Testis (tissue), 2 donors: ENCODE measurements at regions not wholly inside any gene's neighbourhood (a gene's known extent, or its start where the extent isn't known, plus 50 kb on each side); places are given as distances from the start of the nearest gene placed in this dataset.

Source experiments
- DNase-seq: peaks from one replicate; pipeline ENCODE4 v3.0.0-alpha.2; 2019
- H3K27ac ChIP-seq, 2 donors: fragments of 200-600 bp; sonication (generic); one replicate each; pipeline ENCODE4 v1.5.1; 2019
- H3K27me3 ChIP-seq: fragments of 200-600 bp; sonication (generic); one replicate; pipeline ENCODE4 v1.5.1; 2019
- H3K36me3 ChIP-seq: fragments of 200-600 bp; sonication (generic); one replicate; pipeline ENCODE4 v1.5.1; 2017; ENCODE audit warnings: low read depth; ENCODE audit errors: missing control alignments
- H3K4me1 ChIP-seq: fragments of 200-600 bp; sonication (generic); one replicate; pipeline ENCODE4 v1.5.1; 2019
- H3K4me3 ChIP-seq, 2 donors: fragments of 200-600 bp; sonication (generic); one replicate each; pipeline ENCODE4 v1.5.1; 2017 to 2019
- H3K9me3 ChIP-seq: fragments of 200-600 bp; sonication (generic); one replicate; pipeline ENCODE4 v1.5.1; 2017
- CTCF ChIP-seq, 3 experiments: fragments of 450-650 bp in 2 of 3; fragments of 200-600 bp in 1 of 3; sonication (generic) in 1 of 3; IDR thresholded peaks; one replicate each; pipeline ENCODE4 v1.5.1; 2016 to 2019; ENCODE audit warnings: antibody characterized with exemption in 3 of 3, mild to moderate bottlenecking in 2 of 3, moderate library complexity in 1 of 3
- POLR2A ChIP-seq: fragments of 450-650 bp; IDR thresholded peaks from one replicate; pipeline ENCODE4 v1.6.1; 2017; ENCODE audit warnings: antibody characterized with exemption, mild to moderate bottlenecking, moderate library complexity
- WGBS, 2 donors: methylation state at CpG; one replicate each; pipeline ENCODE4 v1.1.5; 2018; 5-methylcytosine and 5-hydroxymethylcytosine counted together
- intact Hi-C: fragments of 100-400 bp; cut with DNase I; formaldehyde crosslinking; loops from one replicate; pipeline ENCODE4 v1.15.1; 2023; ENCODE audit warnings: low total_unique reads

DNA sequence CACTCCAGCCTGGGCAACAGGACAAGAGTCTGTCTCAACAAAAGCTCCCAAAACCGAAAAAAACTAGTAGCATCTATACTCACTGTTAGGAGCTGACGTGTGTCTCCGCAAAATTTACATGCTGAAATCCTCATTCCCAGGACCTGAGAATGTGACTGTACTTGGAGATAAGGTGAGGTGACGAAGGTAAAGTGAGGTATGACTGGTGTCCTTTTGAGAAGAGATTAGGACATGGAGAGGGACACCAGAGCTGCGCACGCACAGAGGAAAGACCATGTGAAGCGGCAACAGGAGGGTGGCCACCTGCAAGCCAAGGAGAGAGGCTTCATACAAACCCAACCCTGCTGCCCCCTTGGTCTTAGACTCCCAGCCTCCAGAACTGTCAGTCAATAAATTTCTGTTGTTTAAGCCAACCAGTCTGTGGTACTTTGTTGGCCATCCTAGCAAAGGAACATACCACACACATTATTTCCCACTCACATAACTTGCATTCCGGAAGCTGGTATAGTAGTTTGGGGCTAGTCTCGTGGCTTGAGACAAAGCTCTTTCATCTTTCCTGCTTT lies 1154.0 kb upstream of the CELF2 start:
- no peak for DNase-seq
- intact Hi-C loops: no loop called here
- no peaks in the 10 kb centered on the region for H3K9me3 ChIP-seq
- no peaks in the 10 kb centered on the region for H3K27me3 ChIP-seq
- no peaks in the 10 kb centered on the region for H3K36me3 ChIP-seq
- no peak overlapping the region for H3K4me3 ChIP-seq
- no peaks in the 10 kb centered on the region for H3K4me1 ChIP-seq
- no peak overlapping the region for H3K27ac ChIP-seq
- TF ChIP-seq CTCF (IDR thresholded peaks at IDR 0.05) (no peak), POLR2A (no peak)
- WGBS, 2 donors: 93 to 94% methylated on average over 9 of the region's 9 CpGs

GRCh38 chr10:9868499-9868898 lies 1149.2 kb upstream of the CELF2 start:
- DNase-seq: no peak
- no peaks in the 10 kb centered on the region for H3K4me1 ChIP-seq
- TF ChIP-seq POLR2A (no peak), CTCF (IDR thresholded peaks at IDR 0.05) (no peak)
- no peaks in the 10 kb centered on the region for H3K27me3 ChIP-seq
- intact Hi-C loops: no loop called here
- no peak overlapping the region for H3K4me3 ChIP-seq
- no peaks in the 10 kb centered on the region for H3K36me3 ChIP-seq
- H3K9me3 ChIP-seq: no peaks in the 10 kb centered on the region
- 76 to 90% methylated on average over 2 of the region's 2 CpGs for WGBS, 2 donors
- H3K27ac ChIP-seq: no peak overlapping the region

GRCh38 chr10:9869205-9869604 lies 1148.5 kb upstream of the CELF2 start:
- no peak for DNase-seq
- intact Hi-C loops: no loop called here
- Histone ChIP-seq H3K27ac (no peak overlapping the region), H3K27me3 (no peaks in the 10 kb centered on the region), H3K36me3 (no peaks in the 10 kb centered on the region), H3K4me3 (no peak overlapping the region), H3K9me3 (no peaks in the 10 kb centered on the region), H3K4me1 (no peaks in the 10 kb centered on the region)
- TF ChIP-seq POLR2A (no peak), CTCF (IDR thresholded peaks at IDR 0.05) (no peak)
- WGBS, 2 donors: 81 to 85% methylated on average over 2 of the region's 2 CpGs

DNA sequence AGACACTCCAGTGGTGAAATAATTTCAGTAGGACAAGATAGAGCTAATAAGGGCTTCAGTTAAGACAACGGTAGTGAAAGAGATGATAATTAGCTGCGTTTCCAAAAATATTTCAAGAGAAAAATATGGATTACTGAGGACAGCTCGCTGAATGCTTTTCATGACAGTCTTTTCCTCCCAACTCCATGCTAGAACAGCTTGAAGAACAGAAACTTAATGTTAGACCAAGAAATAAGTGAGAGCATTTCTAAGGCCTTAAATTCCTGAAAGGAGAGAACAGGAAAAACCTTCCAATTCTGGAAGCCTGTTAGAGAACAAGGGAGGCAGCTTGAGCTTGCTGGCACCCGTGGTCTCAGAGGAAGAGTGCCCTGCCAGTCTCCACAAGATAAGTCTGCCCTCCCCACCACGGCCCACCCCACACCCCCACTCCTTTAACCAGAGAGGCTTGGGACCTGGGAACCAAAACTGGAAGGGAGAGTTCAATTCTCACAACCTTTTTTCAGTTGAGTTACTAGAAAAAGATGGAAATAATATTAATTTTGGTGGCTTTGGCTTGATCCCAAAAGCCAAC lies 1148.0 kb upstream of the CELF2 start:
- DNase-seq: no peak
- Histone ChIP-seq H3K4me1 (no peaks in the 10 kb centered on the region), H3K27me3 (no peaks in the 10 kb centered on the region), H3K9me3 (no peaks in the 10 kb centered on the region), H3K4me3 (no peak overlapping the region), H3K27ac (no peak overlapping the region), H3K36me3 (no peaks in the 10 kb centered on the region)
- WGBS, 2 donors: 33 to 44% methylated on average over 5 of the region's 5 CpGs
- intact Hi-C loops: no loop called here
- TF ChIP-seq POLR2A (no peak), CTCF (IDR thresholded peaks at IDR 0.05) (no peak)

- Histone ChIP-seq H3K9me3 (no peaks in the 10 kb centered on the region), H3K36me3 (no peaks in the 10 kb centered on the region), H3K4me1 (no peaks in the 10 kb centered on the region), H3K4me3 (no peak overlapping the region), H3K27ac (no peak overlapping the region), H3K27me3 (no peaks in the 10 kb centered on the region)
- DNase-seq: peak; percentile 19
- intact Hi-C loops: no loop called here
- 64 to 74% methylated on average over 4 to 5 of the region's 5 CpGs for WGBS, 2 donors
- TF ChIP-seq POLR2A (no peak), CTCF (IDR thresholded peaks at IDR 0.05) (no peak)
These were observed 1142.3 kb upstream of the CELF2 start for GRCh38 chr10:9875353-9875752.
